Skeletal muscle tissue (tissue), 3 donors: ENCODE measurements at regions not wholly inside any gene's neighbourhood (a gene's known extent, or its start where the extent isn't known, plus 50 kb on each side); places are given as distances from the start of the nearest gene placed in this dataset.

Experiments
- H3K27ac ChIP-seq: one replicate; pipeline ENCODE4 v1.7.0; 2013; ENCODE audit warnings: mild to moderate bottlenecking, low read depth, low read length, inconsistent platforms
- H3K27me3 ChIP-seq, 3 donors: one replicate each; pipeline ENCODE4 v1.7.0; 2013; ENCODE audit warnings: low read length in 3 of 3; ENCODE audit not compliant: control insufficient read depth in 3 of 3, insufficient read depth in 3 of 3
- H3K36me3 ChIP-seq, 3 donors: one replicate each; pipeline ENCODE4 v1.7.0; 2013; ENCODE audit warnings: low read length in 3 of 3; ENCODE audit not compliant: control insufficient read depth in 3 of 3, insufficient read depth in 3 of 3
- H3K4me1 ChIP-seq, 3 donors: one replicate each; pipeline ENCODE4 v1.7.0; 2013; ENCODE audit warnings: low read length in 3 of 3, mild to moderate bottlenecking in 3 of 3; ENCODE audit not compliant: control insufficient read depth in 3 of 3, insufficient read depth in 3 of 3
- H3K4me3 ChIP-seq, 3 donors: one replicate each; pipeline ENCODE4 v1.7.0; 2013; ENCODE audit warnings: low read length in 3 of 3
- H3K9ac ChIP-seq, 3 donors: one replicate each; pipeline ENCODE4 v1.7.0; 2013; ENCODE audit warnings: low read length in 3 of 3, mild to moderate bottlenecking in 3 of 3, moderate library complexity in 2 of 3, low read depth in 1 of 3
- H3K9me3 ChIP-seq, 3 donors: one replicate each; pipeline ENCODE4 v1.7.0; 2013; ENCODE audit warnings: low read length in 3 of 3; ENCODE audit not compliant: control insufficient read depth in 3 of 3
- donor health status: Osteomylitis.

- Histone ChIP-seq H3K27ac (no peak overlapping the region), H3K4me3 (no peak overlapping the region), H3K4me1 (no peaks in the 10 kb centered on the region), H3K36me3 (no peaks in the 10 kb centered on the region), H3K27me3 (no peaks in the 10 kb centered on the region), H3K9me3 (no peaks in the 10 kb centered on the region), H3K9ac (no peak overlapping the region)
These were observed 56.4 kb downstream of the CD24 start for GRCh38 chr6:106918115-106918514.

- Histone ChIP-seq H3K27ac (no peak overlapping the region), H3K4me3 (no peak overlapping the region), H3K36me3 (no peaks in the 10 kb centered on the region), H3K4me1 (no peaks in the 10 kb centered on the region), H3K27me3 (no peaks in the 10 kb centered on the region), H3K9me3 (no peaks in the 10 kb centered on the region), H3K9ac (no peak overlapping the region)
These were observed 57.6 kb downstream of the CD24 start for GRCh38 chr6:106916891-106917290.

- Histone ChIP-seq H3K27ac (no peak overlapping the region), H3K9me3 (no peaks in the 10 kb centered on the region), H3K27me3 (no peaks in the 10 kb centered on the region), H3K9ac (no peak overlapping the region), H3K4me1 (no peaks in the 10 kb centered on the region), H3K4me3 (no peak overlapping the region), H3K36me3 (no peaks in the 10 kb centered on the region)
These were observed 60.8 kb downstream of the CD24 start for GRCh38 chr6:106913676-106914280.

GRCh38 chr6:106913111-106913510 lies 61.4 kb downstream of the CD24 start:
- H3K9ac ChIP-seq: no peak overlapping the region
- no peak overlapping the region for H3K4me3 ChIP-seq
- no peaks in the 10 kb centered on the region for H3K27me3 ChIP-seq
- H3K36me3 ChIP-seq: no peaks in the 10 kb centered on the region
- no peaks in the 10 kb centered on the region for H3K4me1 ChIP-seq
- H3K27ac ChIP-seq: no peak overlapping the region
- H3K9me3 ChIP-seq: no peaks in the 10 kb centered on the region

- no peak overlapping the region for H3K9ac ChIP-seq
- no peak overlapping the region for H3K4me3 ChIP-seq
- H3K27me3 ChIP-seq: no peaks in the 10 kb centered on the region
- no peaks in the 10 kb centered on the region for H3K4me1 ChIP-seq
- H3K36me3 ChIP-seq: no peaks in the 10 kb centered on the region
- no peak overlapping the region for H3K27ac ChIP-seq
- H3K9me3 ChIP-seq: no peaks in the 10 kb centered on the region
These were observed 62.4 kb downstream of the CD24 start for GRCh38 chr6:106912091-106912490.

- no peak overlapping the region for H3K27ac ChIP-seq
- no peak overlapping the region for H3K9ac ChIP-seq
- H3K9me3 ChIP-seq: no peaks in the 10 kb centered on the region
- H3K4me3 ChIP-seq: no peak overlapping the region
- H3K4me1 ChIP-seq: no peaks in the 10 kb centered on the region
- H3K27me3 ChIP-seq: no peaks in the 10 kb centered on the region
- no peaks in the 10 kb centered on the region for H3K36me3 ChIP-seq
These were observed 63.3 kb downstream of the CD24 start for GRCh38 chr6:106910999-106911949.

- H3K36me3 ChIP-seq: no peaks in the 10 kb centered on the region
- H3K9me3 ChIP-seq: no peaks in the 10 kb centered on the region
- H3K9ac ChIP-seq: no peak overlapping the region
- H3K27me3 ChIP-seq: no peaks in the 10 kb centered on the region
- no peak overlapping the region for H3K27ac ChIP-seq
- H3K4me3 ChIP-seq: no peak overlapping the region
- no peaks in the 10 kb centered on the region for H3K4me1 ChIP-seq
These were observed 66.1 kb downstream of the CD24 start for GRCh38 chr6:106908386-106908840.

- no peaks in the 10 kb centered on the region for H3K4me1 ChIP-seq
- H3K27ac ChIP-seq: no peak overlapping the region
- H3K9ac ChIP-seq: no peak overlapping the region
- no peaks in the 10 kb centered on the region for H3K9me3 ChIP-seq
- no peak overlapping the region for H3K4me3 ChIP-seq
- H3K36me3 ChIP-seq: no peaks in the 10 kb centered on the region
- no peaks in the 10 kb centered on the region for H3K27me3 ChIP-seq
These were observed 66.8 kb downstream of the CD24 start for GRCh38 chr6:106907754-106908153.

GRCh38 chr6:106906232-106906631 lies 68.3 kb downstream of the CD24 start:
- no peak overlapping the region for H3K9ac ChIP-seq
- H3K27me3 ChIP-seq: no peaks in the 10 kb centered on the region
- no peaks in the 10 kb centered on the region for H3K9me3 ChIP-seq
- H3K36me3 ChIP-seq: no peaks in the 10 kb centered on the region
- no peaks in the 10 kb centered on the region for H3K4me1 ChIP-seq
- no peak overlapping the region for H3K27ac ChIP-seq
- no peak overlapping the region for H3K4me3 ChIP-seq

GRCh38 chr6:106903299-106903698 lies 71.2 kb downstream of the CD24 start:
- Histone ChIP-seq H3K27ac (no peak overlapping the region), H3K4me1 (no peaks in the 10 kb centered on the region), H3K27me3 (no peaks in the 10 kb centered on the region), H3K9ac (no peak overlapping the region), H3K36me3 (no peaks in the 10 kb centered on the region), H3K9me3 (no peaks in the 10 kb centered on the region), H3K4me3 (no peak overlapping the region)
